RWPE2 (cell line): ENCODE measurements at regions not wholly inside any gene's neighbourhood (a gene's known extent, or its start where the extent isn't known, plus 50 kb on each side); places are given as distances from the start of the nearest gene placed in this dataset.

ENCODE experiments used
- ATAC-seq: fragments of 200-7000 bp; cut with Tn5 transposase; 3 replicates; pipeline ENCODE4 v1.9.1; 2021; ENCODE audit warnings: low read depth
- DNase-seq: peaks from one replicate; pipeline ENCODE4 v3.0.0-alpha.2; 2020; ENCODE audit warnings: low spot score
- H3K27ac ChIP-seq: fragments of 450-650 bp; 2 replicates; pipeline ENCODE4 v1.5.1; 2017; ENCODE audit warnings: mild to moderate bottlenecking; ENCODE audit not compliant: poor library complexity, severe bottlenecking
- H3K27me3 ChIP-seq: fragments of 250-450 bp; sonication (Bioruptor Pico); 2 replicates; pipeline ENCODE4 v1.5.1; 2021; ENCODE audit warnings: mild to moderate bottlenecking, moderate library complexity; ENCODE audit not compliant: insufficient read depth, poor library complexity, severe bottlenecking
- H3K36me3 ChIP-seq: fragments of 250-450 bp; sonication (Bioruptor Pico); 2 replicates; pipeline ENCODE4 v1.5.1; 2020; ENCODE audit warnings: low read depth, mild to moderate bottlenecking, moderate library complexity
- H3K4me1 ChIP-seq: fragments of 250-450 bp; sonication (Bioruptor Pico); 2 replicates; pipeline ENCODE4 v1.5.1; 2021; ENCODE audit warnings: mild to moderate bottlenecking, moderate library complexity; ENCODE audit not compliant: insufficient read depth, poor library complexity, severe bottlenecking
- H3K4me3 ChIP-seq: fragments of 250-450 bp; sonication (Bioruptor Pico); 2 replicates; pipeline ENCODE4 v1.5.1; 2021; ENCODE audit warnings: mild to moderate bottlenecking, moderate library complexity; ENCODE audit not compliant: severe bottlenecking
- H3K9me3 ChIP-seq: fragments of 250-450 bp; sonication (Bioruptor Pico); 2 replicates; pipeline ENCODE4 v1.5.1; 2021; ENCODE audit warnings: mild to moderate bottlenecking, moderate library complexity; ENCODE audit not compliant: severe bottlenecking
- TF ChIP-seq, protein P1 (sequence below): fragments of 450-650 bp; IDR thresholded peaks from one replicate; pipeline ENCODE4 v1.5.1; 2017; ENCODE audit warnings: mild to moderate bottlenecking, moderate library complexity; ENCODE audit not compliant: poor library complexity, severe bottlenecking

DNA sequence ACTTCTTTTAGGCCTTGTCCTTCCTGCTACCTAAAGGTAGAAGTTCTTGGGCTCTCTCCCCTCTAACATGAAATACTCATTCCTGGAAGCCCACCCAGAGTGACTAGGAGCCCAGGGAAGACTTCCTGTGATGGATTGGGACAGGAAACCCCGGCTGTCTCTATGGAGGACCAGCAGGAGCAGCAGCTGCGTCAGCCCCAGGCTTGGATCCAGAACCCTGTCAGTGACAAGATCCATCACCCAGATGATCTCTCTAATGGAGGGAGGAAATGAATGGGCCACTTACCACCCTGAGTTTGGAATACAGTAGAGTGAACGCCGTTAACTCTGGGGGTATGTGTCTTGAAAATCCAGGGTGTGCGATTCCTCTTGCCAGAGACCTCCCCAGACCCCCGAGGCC lies 195.7 kb upstream of the WSCD1 start:
- DNase-seq = no peak
- no peak for ATAC-seq
- Histone ChIP-seq H3K9me3 (no peaks in the 10 kb centered on the region), H3K36me3 (no peaks in the 10 kb centered on the region), H3K4me3 (no peak overlapping the region), H3K4me1 (no peaks in the 10 kb centered on the region), H3K27me3 (no peaks in the 10 kb centered on the region), H3K27ac (no peak overlapping the region)
- TF ChIP-seq, protein P1, sequence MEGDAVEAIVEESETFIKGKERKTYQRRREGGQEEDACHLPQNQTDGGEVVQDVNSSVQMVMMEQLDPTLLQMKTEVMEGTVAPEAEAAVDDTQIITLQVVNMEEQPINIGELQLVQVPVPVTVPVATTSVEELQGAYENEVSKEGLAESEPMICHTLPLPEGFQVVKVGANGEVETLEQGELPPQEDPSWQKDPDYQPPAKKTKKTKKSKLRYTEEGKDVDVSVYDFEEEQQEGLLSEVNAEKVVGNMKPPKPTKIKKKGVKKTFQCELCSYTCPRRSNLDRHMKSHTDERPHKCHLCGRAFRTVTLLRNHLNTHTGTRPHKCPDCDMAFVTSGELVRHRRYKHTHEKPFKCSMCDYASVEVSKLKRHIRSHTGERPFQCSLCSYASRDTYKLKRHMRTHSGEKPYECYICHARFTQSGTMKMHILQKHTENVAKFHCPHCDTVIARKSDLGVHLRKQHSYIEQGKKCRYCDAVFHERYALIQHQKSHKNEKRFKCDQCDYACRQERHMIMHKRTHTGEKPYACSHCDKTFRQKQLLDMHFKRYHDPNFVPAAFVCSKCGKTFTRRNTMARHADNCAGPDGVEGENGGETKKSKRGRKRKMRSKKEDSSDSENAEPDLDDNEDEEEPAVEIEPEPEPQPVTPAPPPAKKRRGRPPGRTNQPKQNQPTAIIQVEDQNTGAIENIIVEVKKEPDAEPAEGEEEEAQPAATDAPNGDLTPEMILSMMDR = no peak

DNA sequence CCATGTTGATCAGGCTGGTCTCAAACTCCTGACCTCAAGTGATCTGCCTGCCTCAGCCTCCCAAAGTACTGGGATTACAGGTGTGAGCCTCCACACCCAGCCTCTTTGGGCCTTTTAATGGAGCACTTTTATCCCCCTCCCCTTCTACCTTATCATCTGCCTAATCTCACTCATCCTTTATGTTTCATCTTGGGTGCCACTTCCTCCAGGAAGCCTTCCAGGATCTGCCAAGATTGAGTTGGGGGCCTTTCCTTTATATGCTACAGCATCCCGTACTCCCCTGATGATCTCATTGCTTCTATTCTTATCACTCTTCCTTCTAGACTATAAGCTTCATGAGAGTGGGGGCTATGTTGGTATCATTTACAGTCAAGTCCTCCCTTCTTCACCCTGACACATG lies 192.8 kb upstream of the WSCD1 start:
- DNase-seq = no peak
- Histone ChIP-seq H3K27me3 (no peaks in the 10 kb centered on the region), H3K4me3 (no peak overlapping the region), H3K27ac (no peak overlapping the region), H3K9me3 (no peaks in the 10 kb centered on the region), H3K36me3 (no peaks in the 10 kb centered on the region), H3K4me1 (no peaks in the 10 kb centered on the region)
- TF ChIP-seq, protein P1 = no peak
- ATAC-seq = no peak

DNA sequence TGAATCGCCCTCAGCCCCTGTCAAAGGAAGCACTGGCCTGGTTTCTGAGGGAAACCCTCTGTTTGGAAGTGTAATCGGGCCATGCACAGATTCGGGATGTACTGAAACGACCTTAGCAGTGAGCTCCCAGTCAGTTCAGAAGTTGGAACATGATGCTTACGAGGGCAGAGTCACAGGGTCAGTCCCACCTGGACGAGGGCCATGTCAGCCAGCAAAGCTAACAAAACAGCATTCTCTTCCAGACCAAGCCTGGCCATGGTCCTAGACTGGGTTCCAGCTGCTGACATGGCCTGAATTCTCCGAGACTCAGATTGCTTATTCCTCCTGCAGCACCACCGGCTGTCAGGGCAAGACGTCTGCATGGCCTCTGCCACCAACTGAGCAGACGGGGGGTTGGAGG lies 192.2 kb upstream of the WSCD1 start:
- TF ChIP-seq, protein P1 = no peak
- no peaks in the 10 kb centered on the region for H3K36me3 ChIP-seq
- ATAC-seq = no peak
- H3K27ac ChIP-seq = no peak overlapping the region
- H3K27me3 ChIP-seq = no peaks in the 10 kb centered on the region
- no peak for DNase-seq
- no peaks in the 10 kb centered on the region for H3K9me3 ChIP-seq
- no peaks in the 10 kb centered on the region for H3K4me1 ChIP-seq
- H3K4me3 ChIP-seq = no peak overlapping the region

DNA sequence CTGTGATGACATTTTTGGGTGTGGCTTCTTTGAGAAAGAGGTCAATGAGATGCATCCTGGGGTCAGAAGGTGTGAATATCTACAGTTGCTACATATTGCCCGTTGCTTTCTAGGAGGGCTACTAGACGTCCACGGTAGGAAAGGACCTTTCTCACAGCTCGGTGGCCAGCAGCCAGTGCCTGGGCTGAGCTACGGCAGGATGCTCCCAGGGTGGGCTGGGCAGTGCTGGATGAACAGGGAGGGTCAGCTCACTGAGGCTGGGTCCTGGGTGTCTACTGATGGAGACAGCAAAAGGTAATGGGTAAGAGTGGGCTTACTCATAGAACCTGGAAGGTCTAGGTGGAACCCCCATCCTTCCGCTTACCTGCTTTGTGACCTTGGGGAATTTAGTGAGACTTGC lies 188.3 kb upstream of the WSCD1 start:
- TF ChIP-seq, protein P1 = no peak
- Histone ChIP-seq H3K27ac (no peak overlapping the region), H3K27me3 (no peaks in the 10 kb centered on the region), H3K4me3 (no peak overlapping the region), H3K36me3 (no peaks in the 10 kb centered on the region), H3K4me1 (peaks cover 6% of the 10 kb centered on the region), H3K9me3 (no peaks in the 10 kb centered on the region)
- ATAC-seq = no peak
- DNase-seq = no peak

DNA sequence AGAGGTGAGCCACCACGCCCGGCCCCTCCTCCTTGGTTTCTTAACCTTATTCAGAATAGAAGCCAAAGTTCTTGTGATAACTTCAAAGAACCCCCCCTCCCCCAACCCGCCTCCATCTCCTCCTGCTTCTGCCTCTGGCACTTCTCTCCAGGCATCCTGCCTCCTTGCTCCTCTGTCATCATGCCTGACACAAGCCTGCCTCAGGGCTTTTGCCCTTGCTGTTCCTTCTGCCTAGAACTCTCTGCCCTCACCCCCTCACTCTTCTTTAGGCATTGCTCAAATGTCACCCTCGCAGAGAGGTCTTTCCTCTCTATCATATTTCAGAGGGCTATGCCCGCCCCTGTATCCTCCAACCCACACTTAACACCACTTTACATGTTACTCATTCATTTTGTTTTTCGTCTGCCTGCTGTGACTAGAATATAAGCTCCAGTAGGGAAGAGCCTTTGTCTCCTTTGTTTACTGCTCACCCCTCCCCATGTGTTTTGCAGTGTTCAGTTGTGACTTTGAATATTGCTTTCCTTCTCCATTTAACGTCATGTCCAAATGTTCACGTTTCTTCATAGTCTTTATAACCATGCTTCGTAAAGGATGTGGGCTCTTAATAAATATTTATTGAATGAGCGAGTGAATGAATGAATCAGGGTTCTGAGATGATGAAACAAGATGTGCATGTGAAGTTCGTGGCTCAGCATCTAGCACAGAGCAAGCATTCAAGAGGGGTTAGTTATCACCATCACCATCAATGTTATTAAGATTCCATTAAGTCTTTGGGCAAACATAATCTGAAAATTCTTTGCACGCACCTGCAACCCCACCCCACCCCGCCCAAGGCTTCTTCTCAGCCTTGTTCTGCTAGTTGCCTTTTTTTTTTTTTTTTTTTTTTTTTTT lies 186.2 kb upstream of the WSCD1 start:
- TF ChIP-seq, protein P1 = no peak
- Histone ChIP-seq H3K9me3 (no peaks in the 10 kb centered on the region), H3K27ac (peak overlapping the region; percentile 59), H3K4me1 (peaks cover 6% of the 10 kb centered on the region), H3K27me3 (no peaks in the 10 kb centered on the region), H3K4me3 (no peak overlapping the region), H3K36me3 (no peaks in the 10 kb centered on the region)
- DNase-seq = peak; percentile 69
- peak; percentile 82 for ATAC-seq
